A549 (cell line): ENCODE measurements at regions not wholly inside any gene's neighbourhood (a gene's known extent, or its start where the extent isn't known, plus 50 kb on each side); places are given as distances from the start of the nearest gene placed in this dataset.

Experiments
- BHLHE40 ChIP-seq: IDR thresholded peaks from 2 replicates; pipeline ENCODE4 v1.6.1; 2012; ENCODE audit warnings: low read depth, low read length, inconsistent platforms
- CTCF ChIP-seq: fragments of >200 bp; sonication (Bioruptor Twin); formaldehyde crosslinking; IDR thresholded peaks from 3 replicates; pipeline ENCODE4 v1.5.1; 2016
- EHF ChIP-seq: fragments of 250-450 bp; sonication (Bioruptor Pico); IDR thresholded peaks from 2 replicates; pipeline ENCODE4 v1.5.0; 2020; ENCODE audit warnings: mild to moderate bottlenecking
- EP300 ChIP-seq, 2 experiments: fragments of >200 bp; sonication (Bioruptor Twin); formaldehyde crosslinking; IDR thresholded peaks; 2 replicates in 1 of 2; 3 replicates in 1 of 2; pipeline ENCODE4 v1.6.1; 2016 to 2017
- FOSL2 ChIP-seq, 2 experiments: fragments of 450-650 bp in 1 of 2; fragments of >200 bp in 1 of 2; sonication (Bioruptor Twin) in 1 of 2; formaldehyde crosslinking; IDR thresholded peaks; 2 replicates each; pipeline versions ENCODE4 v1.5.0 to v1.6.1; 2016 to 2020; ENCODE audit warnings: mild to moderate bottlenecking in 1 of 2, moderate library complexity in 1 of 2
- HMGXB4 ChIP-seq: fragments of 250-450 bp; sonication (Bioruptor Pico); IDR thresholded peaks from 2 replicates; pipeline ENCODE4 v1.5.0; 2021; ENCODE audit warnings: mild to moderate bottlenecking, moderate library complexity, borderline replicate concordance
- MAFK ChIP-seq: fragments of 450-650 bp; IDR thresholded peaks from 2 replicates; pipeline ENCODE4 v1.6.1; 2014; ENCODE audit not compliant: partially characterized antibody
- MAX ChIP-seq: IDR thresholded peaks from 2 replicates; pipeline ENCODE4 v1.6.1; 2012
- NFE2L2 ChIP-seq: fragments of 150-350 bp; conservative IDR thresholded peaks from 2 replicates; pipeline ENCODE4 v1.6.1; 2014; ENCODE audit warnings: low read length
- POLR2A ChIP-seq: IDR thresholded peaks from 2 replicates; pipeline ENCODE4 v1.6.1; 2012; ENCODE audit warnings: mild to moderate bottlenecking, low read length
- RAD21 ChIP-seq, 2 experiments: fragments of >200 bp in 1 of 2; sonication (Bioruptor Twin) in 1 of 2; formaldehyde crosslinking in 1 of 2; IDR thresholded peaks in 1 of 2; conservative IDR thresholded peaks in 1 of 2; 2 replicates in 1 of 2; 3 replicates in 1 of 2; pipeline ENCODE4 v1.6.1; 2012 to 2018; ENCODE audit warnings: inconsistent platforms in 1 of 2
- RFX5 ChIP-seq: fragments of 450-650 bp; IDR thresholded peaks from 2 replicates; pipeline ENCODE4 v1.7.1; 2014; ENCODE audit warnings: antibody characterized with exemption, mild to moderate bottlenecking, moderate library complexity
- TP53 ChIP-seq: fragments of 250-450 bp; sonication (Bioruptor Pico); IDR thresholded peaks from 2 replicates; pipeline ENCODE4 v1.5.0; 2021; ENCODE audit warnings: mild to moderate bottlenecking, moderate library complexity

- TF ChIP-seq POLR2A (no peak), CTCF (no peak), EP300 (IDR thresholded peaks at IDR 0.05) (no peak), FOSL2 (IDR thresholded peaks at IDR 0.05) (no peak), FOSL2 (CRISPR knock-in tag; IDR thresholded peaks at IDR 0.05) (no peak), NFE2L2 (no peak), BHLHE40 (no peak), MAX (no peak), MAFK (no peak), RAD21 (conservative IDR thresholded peaks at IDR 0.05 in 1 of 2, IDR thresholded peaks at IDR 0.05 in 1 of 2) (no peak), TP53 (CRISPR knock-in tag) (no peak), EHF (CRISPR knock-in tag) (no peak), RFX5 (no peak), HMGXB4 (CRISPR knock-in tag) (no peak)
These were observed 245.1 kb upstream of the ISL1 start for GRCh38 chr5:51138164-51138563.
